ENCODE measurements at regions not wholly inside any gene's neighbourhood (a gene's known extent, or its start where the extent isn't known, plus 50 kb on each side); places are given as distances from the start of the nearest gene placed in this dataset. TPM values are rescaled to one million over a fixed set of nuclear protein-coding genes. Genes with fewer than 3 reads are reported as not detected.

DNA sequence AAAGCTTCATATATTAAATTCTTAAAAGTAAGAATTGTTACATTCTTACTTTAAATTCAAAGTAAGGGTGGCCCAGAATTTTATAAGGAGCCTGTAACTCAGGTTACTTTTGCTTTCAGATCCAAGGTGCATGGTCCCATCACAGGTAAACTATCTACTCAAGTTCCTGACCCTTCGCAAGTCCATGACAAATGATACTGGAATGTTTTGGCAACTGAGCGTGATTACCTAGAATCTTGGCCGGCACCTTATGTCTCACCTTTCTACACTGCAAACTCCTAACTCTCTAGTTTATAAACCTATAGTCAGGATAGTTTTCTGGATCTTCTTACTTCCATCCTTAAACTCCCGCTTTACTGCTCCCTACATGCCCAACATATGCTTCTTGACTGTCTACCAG, 67.9 kb upstream of the HMGN3 start:
- DNase-seq: no peak

DNA sequence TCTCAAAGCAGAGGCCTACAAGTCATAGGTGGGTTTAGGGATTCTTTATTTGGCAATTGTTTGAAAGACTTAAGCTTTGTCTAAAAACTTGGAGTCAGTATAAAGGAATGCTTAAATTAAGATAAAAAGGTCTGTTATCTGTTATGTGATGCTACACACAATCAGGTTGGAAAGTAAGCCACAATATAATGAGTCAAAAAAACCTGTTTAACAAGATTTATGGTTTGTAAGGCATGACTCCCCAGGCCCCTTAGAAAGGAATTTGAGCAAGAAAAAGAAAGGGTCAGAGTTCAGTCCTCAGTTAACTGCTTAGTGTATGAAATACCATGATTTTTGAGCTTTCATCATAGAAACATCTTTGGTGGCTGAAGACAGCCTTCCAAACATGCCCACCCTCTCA, 66.8 kb upstream of the HMGN3 start:
- no peak for DNase-seq

DNA sequence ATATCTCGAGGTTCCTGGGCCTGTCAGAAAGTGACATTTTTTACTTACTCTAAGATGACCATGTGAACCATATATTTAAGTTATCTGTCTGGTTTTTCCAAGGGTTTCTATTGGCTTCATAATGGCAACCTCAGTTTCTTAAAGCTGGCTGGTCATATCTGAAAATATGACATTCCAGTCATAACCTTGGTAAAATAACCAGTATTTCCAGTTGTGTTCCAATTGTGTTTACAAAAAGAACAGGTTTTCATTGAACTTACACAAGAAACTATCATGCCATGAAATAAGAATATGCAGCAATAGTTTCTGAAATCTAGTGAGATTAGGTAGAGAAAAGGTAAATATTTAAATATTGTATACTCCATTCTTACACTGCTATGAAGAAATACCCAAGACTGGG, 61.7 kb upstream of the HMGN3 start:
- DNase-seq: no peak

Small RNA genes in the stretch of these regions (small RNA-seq; reads per million reads assigned to genes)
- gene AL078601.1 (ENCODE audit: low replicate concordance): not detected
- gene RF00019 (ENCODE audit: low replicate concordance): not detected

All from skin of body (tissue), 2 donors.